NCI-H774 (cell line): ENCODE measurements at regions not wholly inside any gene's neighbourhood (a gene's known extent, or its start where the extent isn't known, plus 50 kb on each side); places are given as distances from the start of the nearest gene placed in this dataset.

ENCODE experiments used
- DNase-seq: peaks from one replicate; lab custom pipeline; 2025; lab: John Stamatoyannopoulos, UW

- DNase-seq: no peak
Observed at GRCh38 chr2:150783015-150783414, 295.5 kb upstream of the RND3 start.

- no peak for DNase-seq
Observed at GRCh38 chr2:150782613-150783012, 295.1 kb upstream of the RND3 start.

GRCh38 chr2:150781142-150781541, 293.7 kb upstream of the RND3 start:
- DNase-seq: no peak

DNA sequence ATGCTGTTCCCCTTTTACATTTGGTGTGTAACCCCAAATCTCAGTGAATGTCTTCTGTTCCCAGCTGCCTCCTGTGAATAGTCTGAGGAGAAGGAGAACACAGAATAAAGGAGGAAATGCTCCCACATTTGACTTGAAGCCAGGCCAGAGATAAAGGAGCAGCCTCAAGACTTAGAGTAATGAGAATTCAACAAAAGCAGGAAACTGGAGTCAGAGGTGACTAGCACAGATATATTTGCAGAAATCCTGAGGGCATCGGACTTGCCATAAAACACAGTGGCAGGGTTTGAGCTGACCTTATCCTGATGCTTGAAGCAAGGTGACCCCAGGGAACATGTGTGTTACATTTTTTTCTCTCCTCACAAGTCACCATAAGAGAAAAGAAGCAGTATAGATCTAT, 291.4 kb upstream of the RND3 start:
- no peak for DNase-seq

- no peak for DNase-seq
Observed at GRCh38 chr2:150769421-150769820, 282.0 kb upstream of the RND3 start.

DNA sequence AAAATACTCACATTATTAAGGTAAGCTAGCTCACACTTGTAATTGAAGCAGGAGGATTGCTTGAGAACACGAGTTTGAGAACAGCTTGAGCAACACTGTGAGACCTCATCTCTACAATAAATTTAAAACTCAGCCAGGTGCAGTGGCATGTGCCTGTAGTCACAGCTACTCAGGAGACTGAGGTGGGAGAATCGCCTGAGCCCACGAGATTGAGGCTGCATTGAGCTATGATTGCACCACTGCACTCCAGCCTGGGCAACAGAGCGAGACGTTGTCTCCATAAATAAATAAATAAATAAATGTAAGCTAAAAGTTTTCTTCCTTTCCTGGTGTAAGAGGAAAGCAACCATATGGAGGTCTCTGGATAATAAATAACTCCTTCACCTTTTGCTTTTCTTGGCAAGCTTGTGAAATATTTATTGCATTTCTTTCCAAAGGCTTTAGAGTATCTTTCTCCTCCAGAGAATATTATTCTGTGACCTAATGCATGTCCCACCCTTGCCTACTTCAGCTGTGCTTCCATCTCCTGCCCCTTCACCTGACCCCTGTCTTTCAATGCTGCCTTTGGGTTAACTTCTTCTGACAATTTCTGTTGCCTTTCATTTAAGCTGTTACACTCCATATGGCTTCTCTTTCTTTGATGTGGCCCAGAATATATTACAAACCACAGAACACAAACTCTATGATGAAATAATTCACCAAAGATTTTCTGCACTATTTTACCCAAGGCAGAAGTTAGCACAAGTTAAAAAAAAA, 280.7 kb upstream of the RND3 start:
- DNase-seq: no peak

- no peak for DNase-seq
Observed at GRCh38 chr2:150762571-150762970, 275.1 kb upstream of the RND3 start.

GRCh38 chr2:150759531-150759930, 272.1 kb upstream of the RND3 start:
- DNase-seq: no peak

DNA sequence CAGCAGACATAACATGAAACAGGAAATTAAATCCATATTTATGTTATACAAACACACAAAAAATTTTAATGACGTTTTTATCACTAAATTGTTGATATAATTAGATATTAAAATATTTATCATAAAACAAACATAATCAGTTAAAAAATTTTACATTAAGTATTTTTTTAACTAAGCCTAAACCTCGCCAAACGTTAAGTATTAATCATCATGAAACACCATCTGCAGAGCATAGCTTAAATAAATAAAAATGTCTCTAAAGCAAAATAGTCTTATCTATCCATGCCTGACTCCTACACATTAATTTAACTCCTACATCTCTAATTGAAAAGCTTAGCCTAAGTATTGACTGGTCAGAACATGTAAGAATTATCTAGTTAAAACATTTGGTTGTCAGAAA, 271.6 kb upstream of the RND3 start:
- no peak for DNase-seq

- no peak for DNase-seq
Observed at GRCh38 chr2:150752229-150752628, 264.8 kb upstream of the RND3 start.

GRCh38 chr2:150750720-150751119, 263.3 kb upstream of the RND3 start:
- DNase-seq: no peak

GRCh38 chr2:150742094-150742493, 254.6 kb upstream of the RND3 start:
- DNase-seq: no peak

GRCh38 chr2:150735894-150736498, 248.5 kb upstream of the RND3 start:
- DNase-seq: no peak

DNA sequence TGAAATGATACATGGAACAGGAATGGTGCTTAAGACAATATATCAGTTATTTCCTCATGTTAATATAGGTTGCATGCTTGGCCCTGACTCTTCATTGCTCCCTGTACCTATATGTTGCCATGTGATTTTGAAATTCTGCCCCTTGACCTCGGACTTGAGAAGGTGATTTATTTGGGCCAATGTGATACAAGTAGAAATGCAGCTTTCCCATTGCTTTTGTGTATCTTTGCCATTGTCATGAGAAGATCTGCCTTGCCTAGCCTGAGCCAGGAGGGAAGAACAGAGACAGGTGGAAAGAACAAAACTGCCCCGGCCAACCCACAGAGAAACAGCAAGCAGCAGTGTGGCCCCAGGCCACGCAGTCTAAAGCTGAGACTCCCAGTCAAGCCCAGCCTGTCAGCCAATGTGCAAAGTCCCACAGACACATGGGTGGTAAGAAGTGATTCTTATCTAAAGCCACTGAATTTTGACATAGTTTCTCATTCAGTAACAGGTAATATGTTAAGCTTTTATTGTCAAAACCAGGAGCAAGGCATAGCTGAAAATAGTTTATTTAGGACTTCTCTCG, 245.7 kb upstream of the RND3 start:
- no peak for DNase-seq

DNA sequence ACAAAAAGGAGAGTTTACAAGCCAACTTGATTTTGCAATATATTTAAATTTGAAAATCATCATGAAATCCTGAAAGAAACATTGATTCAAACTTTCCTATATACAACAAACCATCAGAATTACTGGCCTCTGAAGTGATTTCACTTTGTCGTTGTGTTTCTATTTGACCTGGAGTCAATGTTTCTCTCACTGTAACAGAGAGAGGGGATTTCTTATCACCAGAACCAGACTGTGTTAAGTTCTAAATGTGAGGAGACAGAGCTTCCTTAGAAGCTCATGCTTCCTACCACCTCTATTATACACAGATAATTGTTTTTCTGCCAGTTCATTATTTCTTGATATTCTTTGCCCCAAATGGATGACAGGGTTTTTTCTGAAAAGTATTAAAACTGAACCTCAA, 245.0 kb upstream of the RND3 start:
- no peak for DNase-seq

GRCh38 chr2:150732064-150732463, 244.6 kb upstream of the RND3 start:
- DNase-seq: no peak

DNA sequence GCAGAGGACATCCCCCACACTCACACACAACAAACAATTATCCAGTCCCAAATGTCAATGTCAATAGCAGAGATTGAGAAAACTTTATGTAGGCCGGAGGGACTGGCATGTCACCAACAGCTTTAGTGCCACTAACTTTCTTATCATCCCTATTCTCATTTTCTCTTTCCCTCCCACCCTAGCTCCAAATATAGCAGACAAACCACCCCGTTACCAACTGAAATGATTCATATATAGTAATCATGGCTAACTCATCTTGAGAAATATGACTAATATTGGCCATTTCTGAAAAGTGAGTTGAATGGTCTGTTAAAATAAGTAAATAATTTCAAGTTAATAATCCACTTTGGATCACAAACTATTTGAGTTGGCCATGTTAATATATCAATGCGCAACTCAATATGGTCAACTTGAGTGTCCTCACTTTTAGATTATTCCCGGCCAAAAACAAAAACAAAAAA, 242.1 kb upstream of the RND3 start:
- no peak for DNase-seq

- no peak for DNase-seq
Observed at GRCh38 chr2:150718280-150718679, 230.8 kb upstream of the RND3 start.

- no peak for DNase-seq
Observed at GRCh38 chr2:150716186-150716585, 228.7 kb upstream of the RND3 start.

GRCh38 chr2:150715501-150715900, 228.0 kb upstream of the RND3 start:
- DNase-seq: no peak

DNA sequence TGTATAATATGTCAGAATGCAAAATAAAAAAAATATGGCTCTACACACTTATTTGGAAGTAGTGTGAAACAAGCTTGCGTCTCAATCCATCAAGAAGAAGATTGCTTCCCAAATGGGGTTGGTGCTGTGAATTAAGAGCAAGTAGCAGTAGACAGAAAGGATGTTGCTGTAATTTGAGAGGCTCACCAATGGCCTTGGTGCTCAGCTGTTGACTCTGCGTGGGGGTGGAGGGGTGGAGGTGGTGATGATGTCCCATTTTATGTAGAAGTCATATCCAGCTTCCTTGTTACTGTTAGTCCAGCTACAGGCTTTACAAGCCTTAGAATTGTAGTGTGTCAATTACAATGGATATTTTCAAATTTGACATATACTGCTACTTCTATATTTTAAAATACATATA, 223.4 kb upstream of the RND3 start:
- no peak for DNase-seq

- no peak for DNase-seq
Observed at GRCh38 chr2:150710041-150710440, 222.6 kb upstream of the RND3 start.

- DNase-seq: no peak
Observed at GRCh38 chr2:150706561-150706960, 219.1 kb upstream of the RND3 start.

GRCh38 chr2:150705767-150706166, 218.3 kb upstream of the RND3 start:
- no peak for DNase-seq
